Panc1 (cell line): ENCODE measurements at regions not wholly inside any gene's neighbourhood (a gene's known extent, or its start where the extent isn't known, plus 50 kb on each side); places are given as distances from the start of the nearest gene placed in this dataset.

Experiments used
- POLR2AphosphoS5 ChIP-seq: IDR thresholded peaks from 2 replicates; pipeline ENCODE4 v1.6.1; 2012; ENCODE audit warnings: mild to moderate bottlenecking, low read depth, low read length, moderate library complexity
- TCF7L2 ChIP-seq: IDR thresholded peaks from 2 replicates; pipeline ENCODE4 v1.6.1; 2011; ENCODE audit warnings: mild to moderate bottlenecking, low read depth, low read length, inconsistent platforms
- TF ChIP-seq, protein P1 (sequence below): fragments of 450-650 bp; IDR thresholded peaks from 2 replicates; pipeline ENCODE4 v1.5.1; 2017; ENCODE audit warnings: mild to moderate bottlenecking
- TF ChIP-seq, protein P2 (sequence below), 2 experiments: IDR thresholded peaks; 2 replicates each; pipeline ENCODE4 v1.6.1; 2011 to 2012; ENCODE audit warnings: low read depth in 2 of 2, control low read depth in 1 of 2, low read length in 1 of 2, mild to moderate bottlenecking in 1 of 2, moderate library complexity in 1 of 2; ENCODE audit not compliant: insufficient read depth in 1 of 2

DNA sequence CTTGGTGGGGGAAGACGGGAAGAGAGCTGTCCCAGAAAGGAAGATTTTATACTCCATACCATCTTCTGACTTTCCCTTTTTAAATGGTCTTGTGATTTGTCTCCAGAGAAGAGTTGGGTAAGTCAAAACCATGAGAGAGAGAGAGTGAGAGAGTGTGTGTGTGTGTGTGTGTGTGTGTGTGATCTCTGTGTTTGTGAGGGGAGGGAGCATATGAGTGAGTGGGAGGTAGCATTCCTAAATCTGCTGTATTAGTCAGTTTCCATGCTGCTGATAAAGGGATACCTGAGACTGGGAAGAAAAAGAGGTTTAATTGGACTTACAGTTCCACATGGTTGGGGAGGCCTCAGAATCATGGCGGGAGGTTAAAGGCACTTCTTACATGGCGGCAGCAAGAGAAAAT is 102.0 kb upstream of the VANGL1 start:
- TF ChIP-seq, protein P1, sequence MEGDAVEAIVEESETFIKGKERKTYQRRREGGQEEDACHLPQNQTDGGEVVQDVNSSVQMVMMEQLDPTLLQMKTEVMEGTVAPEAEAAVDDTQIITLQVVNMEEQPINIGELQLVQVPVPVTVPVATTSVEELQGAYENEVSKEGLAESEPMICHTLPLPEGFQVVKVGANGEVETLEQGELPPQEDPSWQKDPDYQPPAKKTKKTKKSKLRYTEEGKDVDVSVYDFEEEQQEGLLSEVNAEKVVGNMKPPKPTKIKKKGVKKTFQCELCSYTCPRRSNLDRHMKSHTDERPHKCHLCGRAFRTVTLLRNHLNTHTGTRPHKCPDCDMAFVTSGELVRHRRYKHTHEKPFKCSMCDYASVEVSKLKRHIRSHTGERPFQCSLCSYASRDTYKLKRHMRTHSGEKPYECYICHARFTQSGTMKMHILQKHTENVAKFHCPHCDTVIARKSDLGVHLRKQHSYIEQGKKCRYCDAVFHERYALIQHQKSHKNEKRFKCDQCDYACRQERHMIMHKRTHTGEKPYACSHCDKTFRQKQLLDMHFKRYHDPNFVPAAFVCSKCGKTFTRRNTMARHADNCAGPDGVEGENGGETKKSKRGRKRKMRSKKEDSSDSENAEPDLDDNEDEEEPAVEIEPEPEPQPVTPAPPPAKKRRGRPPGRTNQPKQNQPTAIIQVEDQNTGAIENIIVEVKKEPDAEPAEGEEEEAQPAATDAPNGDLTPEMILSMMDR, result no peak
- TF ChIP-seq POLR2AphosphoS5 (no peak), TCF7L2 (no peak)
- TF ChIP-seq, protein P2, sequence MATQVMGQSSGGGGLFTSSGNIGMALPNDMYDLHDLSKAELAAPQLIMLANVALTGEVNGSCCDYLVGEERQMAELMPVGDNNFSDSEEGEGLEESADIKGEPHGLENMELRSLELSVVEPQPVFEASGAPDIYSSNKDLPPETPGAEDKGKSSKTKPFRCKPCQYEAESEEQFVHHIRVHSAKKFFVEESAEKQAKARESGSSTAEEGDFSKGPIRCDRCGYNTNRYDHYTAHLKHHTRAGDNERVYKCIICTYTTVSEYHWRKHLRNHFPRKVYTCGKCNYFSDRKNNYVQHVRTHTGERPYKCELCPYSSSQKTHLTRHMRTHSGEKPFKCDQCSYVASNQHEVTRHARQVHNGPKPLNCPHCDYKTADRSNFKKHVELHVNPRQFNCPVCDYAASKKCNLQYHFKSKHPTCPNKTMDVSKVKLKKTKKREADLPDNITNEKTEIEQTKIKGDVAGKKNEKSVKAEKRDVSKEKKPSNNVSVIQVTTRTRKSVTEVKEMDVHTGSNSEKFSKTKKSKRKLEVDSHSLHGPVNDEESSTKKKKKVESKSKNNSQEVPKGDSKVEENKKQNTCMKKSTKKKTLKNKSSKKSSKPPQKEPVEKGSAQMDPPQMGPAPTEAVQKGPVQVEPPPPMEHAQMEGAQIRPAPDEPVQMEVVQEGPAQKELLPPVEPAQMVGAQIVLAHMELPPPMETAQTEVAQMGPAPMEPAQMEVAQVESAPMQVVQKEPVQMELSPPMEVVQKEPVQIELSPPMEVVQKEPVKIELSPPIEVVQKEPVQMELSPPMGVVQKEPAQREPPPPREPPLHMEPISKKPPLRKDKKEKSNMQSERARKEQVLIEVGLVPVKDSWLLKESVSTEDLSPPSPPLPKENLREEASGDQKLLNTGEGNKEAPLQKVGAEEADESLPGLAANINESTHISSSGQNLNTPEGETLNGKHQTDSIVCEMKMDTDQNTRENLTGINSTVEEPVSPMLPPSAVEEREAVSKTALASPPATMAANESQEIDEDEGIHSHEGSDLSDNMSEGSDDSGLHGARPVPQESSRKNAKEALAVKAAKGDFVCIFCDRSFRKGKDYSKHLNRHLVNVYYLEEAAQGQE (IDR thresholded peaks at IDR 0.05; ENCODE audit: insufficient read depth in 1 of 2, low read depth in 2 of 2, low read length in 1 of 2), result no peak
